Umbilical cord (tissue), 1 donor: ENCODE measurements at regions not wholly inside any gene's neighbourhood (a gene's known extent, or its start where the extent isn't known, plus 50 kb on each side); places are given as distances from the start of the nearest gene placed in this dataset.

Experiments
- DNase-seq: peaks from one replicate; pipeline ENCODE4 v3.0.0-alpha.2; 2015; ENCODE audit warnings: low spot score

- DNase-seq = no peak
These were observed 182.4 kb upstream of the CXXC4 start for GRCh38 chr4:104677116-104677515.

DNA sequence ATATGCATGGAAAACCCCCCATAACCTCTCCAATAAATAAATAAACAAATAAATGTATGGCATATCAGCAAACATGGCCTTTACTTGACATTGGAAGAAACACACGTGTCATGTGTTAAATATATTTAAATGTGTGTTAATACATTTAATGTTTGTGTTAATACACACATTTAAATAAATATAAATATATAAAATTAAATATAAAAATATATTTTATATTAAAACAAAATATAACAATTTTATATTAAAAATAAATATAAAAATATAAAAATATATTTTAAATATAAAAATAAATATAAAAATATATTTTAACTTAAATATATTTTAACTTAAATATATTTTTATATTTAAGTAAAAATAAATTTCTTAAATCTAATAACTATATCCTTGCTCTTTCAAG is 187.6 kb upstream of the CXXC4 start:
- DNase-seq = no peak

GRCh38 chr4:104693601-104694201 is 199.0 kb upstream of the CXXC4 start:
- DNase-seq = no peak

DNA sequence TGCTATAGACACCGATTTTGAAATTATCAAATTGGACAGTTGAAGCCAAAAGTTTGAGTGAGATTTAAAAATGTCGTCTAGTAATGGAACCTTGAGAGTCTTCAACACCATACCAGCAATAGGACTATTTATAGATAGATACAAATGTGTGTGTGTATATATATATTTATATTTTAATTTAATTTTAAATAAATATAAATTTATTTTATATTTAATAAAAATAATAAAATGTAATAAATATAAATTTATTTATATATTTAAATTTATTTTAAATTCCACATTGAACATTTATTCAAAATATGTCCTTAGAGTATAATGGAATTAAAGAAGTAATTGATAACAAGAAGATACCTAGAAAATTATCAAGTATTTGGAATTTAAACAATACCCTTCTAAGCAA is 221.9 kb upstream of the CXXC4 start:
- no peak for DNase-seq

GRCh38 chr4:104719539-104720230 is 225.0 kb upstream of the CXXC4 start:
- no peak for DNase-seq

- DNase-seq = no peak
These were observed 227.8 kb upstream of the CXXC4 start for GRCh38 chr4:104722467-104722866.

- DNase-seq = no peak
These were observed 231.3 kb upstream of the CXXC4 start for GRCh38 chr4:104726002-104726401.

- no peak for DNase-seq
These were observed 232.9 kb upstream of the CXXC4 start for GRCh38 chr4:104727643-104728042.

DNA sequence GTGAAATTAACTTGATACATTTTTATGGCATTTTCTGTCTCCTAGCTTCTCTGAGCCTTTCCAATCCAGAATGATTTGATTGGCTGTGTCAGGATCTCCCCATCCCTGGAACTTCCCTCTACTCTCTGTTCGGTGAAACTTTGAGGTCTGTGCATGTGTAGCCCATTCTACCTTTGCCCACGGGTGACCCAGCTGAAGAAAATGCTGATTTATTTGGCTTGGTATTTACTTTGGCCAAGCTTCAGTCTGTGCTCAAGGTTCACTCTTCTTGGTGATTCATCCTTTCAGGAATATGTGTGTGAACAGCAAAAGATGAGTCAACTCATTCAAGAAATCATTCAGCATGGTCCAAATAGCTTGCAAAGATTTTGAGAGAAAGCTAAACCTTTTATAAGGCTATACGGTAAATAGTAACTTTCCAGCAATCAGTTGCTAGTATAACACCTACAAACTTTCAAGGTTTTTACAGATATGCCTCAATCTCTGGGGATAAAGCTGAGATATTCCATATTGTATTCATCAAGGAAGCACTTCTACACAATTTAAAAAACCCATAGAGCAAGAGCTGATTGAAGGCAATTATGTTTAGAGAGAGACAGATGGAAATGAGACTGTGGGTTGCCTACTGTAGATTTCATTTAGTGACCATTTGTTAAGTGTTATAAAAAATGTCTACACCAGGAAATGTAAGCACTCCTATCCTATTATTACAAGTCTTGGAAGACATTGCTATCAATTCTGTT is 233.9 kb upstream of the CXXC4 start:
- peak; percentile 22 for DNase-seq

DNA sequence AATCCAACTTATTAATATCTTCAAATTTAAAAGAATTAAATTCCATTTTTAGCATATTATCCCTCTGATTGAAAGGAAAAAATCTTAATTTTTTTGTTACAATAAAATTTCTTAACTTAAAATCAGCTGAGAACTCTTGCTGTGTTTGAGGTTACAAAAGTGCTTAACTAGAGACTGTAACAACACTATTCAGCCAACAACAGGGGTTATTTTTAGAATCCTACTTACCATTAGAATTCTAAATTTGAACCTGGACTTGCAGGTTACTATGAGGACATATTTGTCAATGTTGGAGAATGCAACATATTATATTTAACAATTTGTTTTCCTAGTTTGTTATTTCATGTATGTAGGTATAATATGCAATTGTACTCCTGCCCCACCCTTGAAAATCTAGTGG is 238.1 kb upstream of the CXXC4 start:
- no peak for DNase-seq

- no peak for DNase-seq
These were observed 240.5 kb upstream of the CXXC4 start for GRCh38 chr4:104735174-104735573.

DNA sequence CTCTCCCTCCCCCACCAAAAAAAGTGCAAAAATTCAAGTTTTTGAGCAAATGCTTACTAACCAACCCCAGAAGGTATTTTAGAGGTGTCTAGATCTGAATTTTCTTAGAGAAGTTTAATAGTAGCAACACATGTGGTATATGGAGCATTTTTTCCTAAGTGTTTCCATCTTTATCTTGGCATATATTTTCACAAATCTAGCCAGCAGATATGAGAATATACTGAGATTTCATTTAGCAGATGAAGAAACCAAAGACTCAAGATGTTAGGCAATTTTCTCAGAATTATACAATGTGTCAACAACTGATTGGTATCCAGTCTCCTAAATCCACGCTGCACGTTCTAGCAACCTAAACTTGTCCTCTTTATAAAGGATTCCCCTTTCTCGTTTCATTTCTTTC is 245.5 kb upstream of the CXXC4 start:
- no peak for DNase-seq

GRCh38 chr4:104743215-104743653 is 248.5 kb upstream of the CXXC4 start:
- DNase-seq = no peak

- DNase-seq = no peak
These were observed 252.9 kb upstream of the CXXC4 start for GRCh38 chr4:104747635-104748034.

- no peak for DNase-seq
These were observed 254.4 kb upstream of the CXXC4 start for GRCh38 chr4:104749062-104749461.

- DNase-seq = no peak
These were observed 255.3 kb upstream of the CXXC4 start for GRCh38 chr4:104750008-104750407.

DNA sequence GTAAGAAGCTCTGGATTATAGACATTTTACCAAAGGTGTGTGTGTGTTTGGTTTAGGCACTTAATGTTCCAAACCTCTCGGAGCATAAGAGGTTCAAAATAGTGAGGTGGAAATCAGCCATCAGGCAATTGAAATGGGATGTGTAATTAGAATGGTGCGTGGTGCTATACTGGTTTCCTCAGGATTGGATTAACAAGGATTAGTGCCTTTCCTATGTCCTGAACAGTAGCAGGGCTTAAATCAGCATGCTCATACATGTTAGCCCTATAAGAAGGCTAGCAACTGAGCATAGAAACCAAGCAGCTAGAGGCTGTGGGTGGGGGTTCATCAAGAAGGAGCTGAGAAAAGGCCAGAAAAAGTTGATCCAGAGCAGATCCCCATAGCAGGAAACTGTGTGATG is 256.8 kb upstream of the CXXC4 start:
- no peak for DNase-seq

DNA sequence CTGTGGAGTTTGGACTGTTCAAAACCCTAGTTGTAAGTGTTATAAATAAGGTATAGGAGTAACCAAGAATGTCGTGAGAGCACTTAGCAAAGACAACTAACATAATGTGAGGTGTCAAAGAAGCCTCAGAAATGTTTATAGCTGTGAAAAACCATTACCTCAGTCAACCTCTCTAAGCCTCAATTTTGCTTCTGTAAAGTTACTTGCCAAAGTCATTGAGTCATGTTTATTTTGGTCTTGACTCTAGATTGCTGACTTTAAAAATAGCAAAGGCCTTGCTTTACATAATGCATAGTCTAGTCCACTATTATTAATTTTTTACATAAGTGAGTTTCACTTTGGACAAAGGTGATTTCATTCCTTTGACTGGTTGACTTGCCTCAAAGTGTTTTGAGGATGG is 257.6 kb upstream of the CXXC4 start:
- no peak for DNase-seq

- no peak for DNase-seq
These were observed 262.1 kb upstream of the CXXC4 start for GRCh38 chr4:104756837-104757236.

DNA sequence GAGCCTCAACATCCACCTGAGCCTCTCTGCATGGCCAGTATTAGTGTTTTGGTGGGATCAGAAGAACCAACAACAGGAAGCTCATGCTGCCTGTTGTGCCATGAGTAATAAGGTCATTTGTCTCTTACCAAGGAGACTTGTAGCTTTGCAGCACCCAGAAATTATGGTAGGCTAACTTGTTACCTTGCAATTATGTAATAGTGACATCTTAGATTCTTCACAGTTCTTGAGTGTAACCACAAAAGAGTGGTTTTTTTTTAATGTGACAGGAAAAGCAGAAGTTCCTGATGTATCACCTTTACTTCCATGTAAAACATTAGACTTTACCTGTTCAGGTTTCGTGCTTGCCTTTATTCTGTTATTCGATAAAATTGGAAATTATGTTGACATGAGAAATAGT is 263.9 kb upstream of the CXXC4 start:
- DNase-seq = no peak

- DNase-seq = no peak
These were observed 269.0 kb upstream of the CXXC4 start for GRCh38 chr4:104763554-104764222.

DNA sequence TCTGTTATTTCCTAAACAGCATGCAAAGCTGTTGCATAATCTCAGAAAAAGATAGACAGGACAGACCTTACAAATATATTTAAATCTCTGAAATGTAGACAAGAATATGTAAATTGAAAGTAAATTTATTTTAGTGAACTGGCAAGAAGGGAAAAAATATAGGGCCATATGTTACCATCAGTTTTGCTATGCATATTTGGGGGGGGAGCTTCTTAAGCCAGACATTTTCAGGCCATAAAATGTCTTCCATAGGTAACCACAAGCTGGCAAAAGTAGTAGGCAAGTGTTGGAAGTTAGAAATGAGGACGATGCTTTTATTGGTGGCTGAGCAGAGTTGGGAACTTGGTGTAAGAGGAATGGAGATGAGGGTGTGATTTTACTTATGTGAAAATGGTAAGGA is 272.0 kb upstream of the CXXC4 start:
- DNase-seq = no peak
